ENCODE measurements at regions not wholly inside any gene's neighbourhood (a gene's known extent, or its start where the extent isn't known, plus 50 kb on each side); places are given as distances from the start of the nearest gene placed in this dataset.

DNA sequence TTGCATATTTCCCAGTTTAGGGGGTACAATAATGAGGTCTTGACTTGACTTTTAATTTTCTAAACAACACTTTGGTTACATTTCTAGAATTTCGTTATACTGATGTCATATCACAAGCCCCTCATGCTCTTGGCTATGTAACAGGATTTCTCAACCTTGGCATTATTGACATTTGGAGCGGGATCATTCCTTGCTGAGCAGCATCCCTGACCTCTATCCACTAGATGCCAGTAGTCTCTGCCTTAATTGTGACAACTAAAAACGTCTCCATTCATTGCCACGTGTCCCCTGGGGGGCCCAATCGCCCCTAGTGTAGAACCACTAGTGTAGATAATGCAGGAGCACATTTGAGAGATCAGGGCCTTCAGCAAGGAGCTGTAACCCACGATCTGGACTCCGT is 234.2 kb upstream of the MID1 start:
- no peak for DNase-seq (ENCODE audit: low spot score)
- ATAC-seq (ENCODE audit: low FRiP score) = no peak
- TF ChIP-seq, protein P1, sequence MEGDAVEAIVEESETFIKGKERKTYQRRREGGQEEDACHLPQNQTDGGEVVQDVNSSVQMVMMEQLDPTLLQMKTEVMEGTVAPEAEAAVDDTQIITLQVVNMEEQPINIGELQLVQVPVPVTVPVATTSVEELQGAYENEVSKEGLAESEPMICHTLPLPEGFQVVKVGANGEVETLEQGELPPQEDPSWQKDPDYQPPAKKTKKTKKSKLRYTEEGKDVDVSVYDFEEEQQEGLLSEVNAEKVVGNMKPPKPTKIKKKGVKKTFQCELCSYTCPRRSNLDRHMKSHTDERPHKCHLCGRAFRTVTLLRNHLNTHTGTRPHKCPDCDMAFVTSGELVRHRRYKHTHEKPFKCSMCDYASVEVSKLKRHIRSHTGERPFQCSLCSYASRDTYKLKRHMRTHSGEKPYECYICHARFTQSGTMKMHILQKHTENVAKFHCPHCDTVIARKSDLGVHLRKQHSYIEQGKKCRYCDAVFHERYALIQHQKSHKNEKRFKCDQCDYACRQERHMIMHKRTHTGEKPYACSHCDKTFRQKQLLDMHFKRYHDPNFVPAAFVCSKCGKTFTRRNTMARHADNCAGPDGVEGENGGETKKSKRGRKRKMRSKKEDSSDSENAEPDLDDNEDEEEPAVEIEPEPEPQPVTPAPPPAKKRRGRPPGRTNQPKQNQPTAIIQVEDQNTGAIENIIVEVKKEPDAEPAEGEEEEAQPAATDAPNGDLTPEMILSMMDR (IDR thresholded peaks at IDR 0.05) = no peak

DNA sequence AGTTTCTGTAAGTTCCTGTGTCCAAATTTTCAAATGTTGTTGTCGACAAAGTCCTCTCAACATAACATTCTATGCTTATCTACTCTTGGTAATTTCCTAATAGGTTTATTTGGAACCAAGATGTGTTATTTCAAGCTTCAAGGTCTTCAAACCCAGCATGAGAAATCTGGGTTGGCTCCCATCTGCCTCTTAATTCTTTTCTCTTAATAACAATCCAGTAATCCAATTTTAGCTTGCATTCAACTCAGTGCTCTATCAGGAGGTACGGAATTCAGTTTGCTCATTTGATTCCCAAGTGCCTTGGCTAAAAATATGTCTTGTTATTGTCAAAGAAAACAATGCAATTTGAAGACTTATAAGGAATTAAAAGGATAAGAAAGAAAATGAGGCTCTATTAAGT is 235.5 kb upstream of the MID1 start:
- TF ChIP-seq, protein P1 (IDR thresholded peaks at IDR 0.05) = no peak
- DNase-seq (ENCODE audit: low spot score) (no peak), ATAC-seq (ENCODE audit: low FRiP score) (no peak)

DNA sequence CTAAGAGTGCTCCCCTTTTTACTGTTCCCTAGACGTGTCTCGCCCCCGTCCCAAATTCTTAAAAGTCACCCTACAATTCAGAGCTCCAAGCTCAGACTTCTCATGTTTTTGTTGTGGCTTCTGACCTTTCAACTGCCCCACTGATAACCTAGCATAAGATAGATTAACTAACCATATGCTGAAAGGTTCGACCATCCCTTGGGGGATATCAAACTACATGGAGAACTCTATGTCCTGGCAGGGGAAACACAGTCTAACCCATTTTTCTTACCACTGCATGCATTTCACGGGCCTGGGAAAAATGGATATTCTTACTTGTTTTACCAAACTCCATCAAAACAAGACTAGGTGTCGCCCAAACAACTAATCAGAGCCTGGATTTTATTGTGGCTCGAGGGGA is 236.4 kb upstream of the MID1 start:
- TF ChIP-seq, protein P1 (IDR thresholded peaks at IDR 0.05) = no peak
- ATAC-seq (ENCODE audit: low FRiP score) = no peak
- DNase-seq (ENCODE audit: low spot score) = no peak

DNA sequence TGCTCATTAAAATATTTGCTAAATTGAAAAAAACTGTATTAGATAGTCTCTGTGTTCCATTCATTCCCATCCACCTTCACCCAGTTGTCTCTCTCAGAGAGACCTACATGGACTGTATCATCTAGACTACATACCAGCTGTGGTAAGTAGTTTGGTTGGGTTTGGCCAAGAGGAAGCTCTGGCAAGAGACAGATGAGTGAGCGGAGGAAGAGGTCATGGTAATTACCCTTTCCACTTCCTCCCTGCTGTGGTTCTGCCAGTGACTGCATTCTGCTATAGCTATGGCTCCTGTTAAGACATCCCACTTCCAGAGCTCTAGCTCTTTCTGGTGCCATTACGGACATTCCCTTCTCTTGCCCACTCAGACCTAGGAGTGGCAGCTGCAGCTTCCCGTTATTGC is 239.0 kb upstream of the MID1 start:
- no peak for ATAC-seq (ENCODE audit: low FRiP score)
- TF ChIP-seq, protein P1 (IDR thresholded peaks at IDR 0.05) = no peak

DNA sequence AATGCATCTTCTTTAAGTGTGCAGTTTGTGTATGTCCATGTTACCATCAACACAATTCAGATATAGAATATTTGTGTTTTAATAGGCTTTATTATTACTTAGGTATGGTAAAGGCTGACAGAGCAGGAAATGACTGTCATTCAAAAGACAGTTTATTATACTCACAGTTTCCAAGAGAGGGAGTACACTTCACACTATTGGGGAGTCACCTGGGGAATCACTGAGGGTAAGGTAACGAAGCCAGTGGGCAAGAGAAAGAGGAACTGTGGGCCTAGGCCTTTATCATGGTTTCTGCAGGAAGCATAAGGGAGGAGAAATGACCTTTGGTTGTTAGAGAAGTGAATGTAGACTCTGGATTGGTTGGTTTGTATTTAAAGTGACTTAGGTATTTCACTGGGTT is 235.1 kb upstream of the HCCS start:
- DNase-seq (ENCODE audit: low spot score) = no peak
- TF ChIP-seq, protein P1 (IDR thresholded peaks at IDR 0.05) = no peak
- ATAC-seq (ENCODE audit: low FRiP score) = no peak

More for the DNA sequence above, 239.0 kb upstream of the MID1 start:
- DNase-seq (ENCODE audit: low spot score) = no peak

DNA sequence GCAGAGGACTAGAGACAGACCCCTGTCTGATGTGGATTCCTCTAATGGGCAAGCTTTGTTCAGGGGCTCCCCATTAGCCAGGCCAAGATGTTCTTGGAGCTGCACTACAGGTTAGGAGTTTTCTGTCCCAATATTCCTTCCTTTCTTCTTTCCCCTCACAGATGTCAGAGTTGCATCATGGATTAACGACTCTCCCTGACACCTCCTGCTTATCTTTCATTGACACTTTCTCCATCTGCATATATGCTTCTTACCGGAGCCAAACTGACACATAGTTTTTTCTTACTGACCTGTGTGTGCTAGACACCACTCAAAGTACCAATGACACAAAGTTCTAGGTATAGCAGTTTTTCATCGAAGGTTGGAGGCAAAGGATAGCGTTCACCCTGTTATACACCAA is 228.6 kb upstream of the HCCS start:
- DNase-seq (ENCODE audit: low spot score) = no peak
- no peak for ATAC-seq (ENCODE audit: low FRiP score)
- TF ChIP-seq, protein P1 (IDR thresholded peaks at IDR 0.05) = no peak

DNA sequence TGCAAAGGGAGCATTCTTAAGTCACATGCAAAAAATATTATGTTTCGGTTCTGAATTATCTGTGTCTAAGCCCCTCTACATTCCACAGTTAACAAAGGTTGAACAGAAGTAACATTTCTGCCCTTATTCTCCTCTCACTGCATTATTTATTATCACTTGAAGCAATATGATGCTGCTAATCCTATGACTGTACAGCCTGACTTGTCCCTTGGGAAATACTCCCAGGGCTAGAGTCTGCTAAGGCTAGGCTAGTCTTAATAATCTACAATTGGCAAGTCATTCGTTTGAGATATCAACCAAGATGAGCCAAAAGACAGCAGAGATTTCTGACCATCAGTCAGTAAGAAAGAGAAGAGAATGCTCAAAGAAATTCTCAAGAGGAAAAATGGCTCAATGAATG is 226.9 kb upstream of the HCCS start:
- ATAC-seq (ENCODE audit: low FRiP score) (no peak), DNase-seq (ENCODE audit: low spot score) (no peak)
- TF ChIP-seq, protein P1 (IDR thresholded peaks at IDR 0.05) = no peak

Measured in omental fat pad (tissue), 3 donors.